ENCODE measurements at regions not wholly inside any gene's neighbourhood (a gene's known extent, or its start where the extent isn't known, plus 50 kb on each side); places are given as distances from the start of the nearest gene placed in this dataset.

DNA sequence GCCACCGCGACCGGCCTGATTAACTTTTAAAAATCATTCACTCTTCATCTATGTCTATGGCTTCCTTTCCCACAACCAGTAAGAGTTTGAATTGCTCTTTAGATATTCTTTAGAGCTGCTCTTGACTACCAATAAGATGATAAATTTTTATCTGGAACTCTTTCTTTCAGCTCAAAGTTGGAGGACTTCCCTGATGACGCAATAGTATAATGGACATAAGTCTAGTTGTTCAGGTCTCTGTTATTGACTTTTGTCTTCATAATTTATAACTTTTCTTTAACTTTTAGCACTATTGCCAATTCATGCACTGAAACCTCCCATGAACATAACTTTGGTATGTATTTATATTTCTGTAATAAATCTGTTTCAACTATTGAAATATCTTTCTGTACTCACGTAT is 61.3 kb upstream of the NLGN1 start:
- TF ChIP-seq, protein P1, sequence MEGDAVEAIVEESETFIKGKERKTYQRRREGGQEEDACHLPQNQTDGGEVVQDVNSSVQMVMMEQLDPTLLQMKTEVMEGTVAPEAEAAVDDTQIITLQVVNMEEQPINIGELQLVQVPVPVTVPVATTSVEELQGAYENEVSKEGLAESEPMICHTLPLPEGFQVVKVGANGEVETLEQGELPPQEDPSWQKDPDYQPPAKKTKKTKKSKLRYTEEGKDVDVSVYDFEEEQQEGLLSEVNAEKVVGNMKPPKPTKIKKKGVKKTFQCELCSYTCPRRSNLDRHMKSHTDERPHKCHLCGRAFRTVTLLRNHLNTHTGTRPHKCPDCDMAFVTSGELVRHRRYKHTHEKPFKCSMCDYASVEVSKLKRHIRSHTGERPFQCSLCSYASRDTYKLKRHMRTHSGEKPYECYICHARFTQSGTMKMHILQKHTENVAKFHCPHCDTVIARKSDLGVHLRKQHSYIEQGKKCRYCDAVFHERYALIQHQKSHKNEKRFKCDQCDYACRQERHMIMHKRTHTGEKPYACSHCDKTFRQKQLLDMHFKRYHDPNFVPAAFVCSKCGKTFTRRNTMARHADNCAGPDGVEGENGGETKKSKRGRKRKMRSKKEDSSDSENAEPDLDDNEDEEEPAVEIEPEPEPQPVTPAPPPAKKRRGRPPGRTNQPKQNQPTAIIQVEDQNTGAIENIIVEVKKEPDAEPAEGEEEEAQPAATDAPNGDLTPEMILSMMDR (IDR thresholded peaks at IDR 0.05): no peak
- no peak for TF ChIP-seq POLR2A (IDR thresholded peaks at IDR 0.05)

All from heart left ventricle (tissue), 13 donors.